Endodermal cell (in vitro differentiated cells): ENCODE measurements at regions not wholly inside any gene's neighbourhood (a gene's known extent, or its start where the extent isn't known, plus 50 kb on each side); places are given as distances from the start of the nearest gene placed in this dataset.

Source experiments
- DNase-seq: peaks from one replicate; pipeline ENCODE4 v3.0.0-alpha.2; 2017
- H3K27ac ChIP-seq: 2 replicates; pipeline ENCODE4 v1.5.1; 2013; ENCODE audit warnings: mild to moderate bottlenecking, low read depth, low read length, moderate library complexity
- H3K27me3 ChIP-seq: 2 replicates; pipeline ENCODE4 v1.6.1; 2013; ENCODE audit warnings: mild to moderate bottlenecking, low read length, moderate library complexity; ENCODE audit not compliant: insufficient read depth, control insufficient read depth, poor library complexity, severe bottlenecking
- H3K36me3 ChIP-seq: 2 replicates; pipeline ENCODE4 v1.7.0; 2013; ENCODE audit warnings: mild to moderate bottlenecking, low read length, moderate library complexity; ENCODE audit not compliant: control insufficient read depth, insufficient read depth
- H3K4me1 ChIP-seq: one replicate; pipeline ENCODE4 v1.7.0; 2013; ENCODE audit warnings: low read length; ENCODE audit not compliant: control insufficient read depth, insufficient read depth
- H3K4me3 ChIP-seq: 2 replicates; pipeline ENCODE4 v1.5.1; 2013; ENCODE audit warnings: mild to moderate bottlenecking, low read length, moderate library complexity
- H3K9ac ChIP-seq: 2 replicates; pipeline ENCODE4 v1.6.1; 2013; ENCODE audit warnings: mild to moderate bottlenecking, low read length, moderate library complexity; ENCODE audit not compliant: poor library complexity, severe bottlenecking; ENCODE audit errors: extremely low read depth
- H3K9me3 ChIP-seq: 2 replicates; pipeline ENCODE4 v1.6.1; 2013; ENCODE audit warnings: mild to moderate bottlenecking, low read length, moderate library complexity; ENCODE audit not compliant: control insufficient read depth
- H3K27ac Mint-ChIP-seq: 2 replicates; pipeline ENCODE4 v1.8.0; 2020; ENCODE audit warnings: mixed read lengths
- H3K27me3 Mint-ChIP-seq: 2 replicates; pipeline ENCODE4 v1.8.0; 2021; ENCODE audit warnings: mild to moderate bottlenecking, mixed read lengths; ENCODE audit not compliant: insufficient read depth
- H3K36me3 Mint-ChIP-seq: 2 replicates; pipeline ENCODE4 v1.8.0; 2020; ENCODE audit warnings: low read depth, mixed read lengths
- H3K4me1 Mint-ChIP-seq: 2 replicates; pipeline ENCODE4 v1.8.0; 2020; ENCODE audit warnings: mixed read lengths
- H3K4me3 Mint-ChIP-seq: 2 replicates; pipeline ENCODE4 v1.8.0; 2020; ENCODE audit warnings: mild to moderate bottlenecking, moderate library complexity, mixed read lengths
- H3K9me3 Mint-ChIP-seq: 2 replicates; pipeline ENCODE4 v1.8.0; 2020; ENCODE audit warnings: mild to moderate bottlenecking, mixed read lengths
- WGBS, 2 experiments: methylation state at CpG; one replicate each; pipeline versions ENCODE4 v1.1.5 to v1.1.7; 2013; ENCODE audit warnings: missing lambda C conversion rate in 2 of 2, mixed read lengths in 1 of 2; ENCODE audit not compliant: insufficient coverage in 1 of 2, insufficient read length in 1 of 2; 5-methylcytosine and 5-hydroxymethylcytosine counted together
- TF ChIP-seq, protein P1 (sequence below): fragments of 200-600 bp; sonication (generic); conservative IDR thresholded peaks from 2 replicates; pipeline ENCODE4 v1.5.0; 2021; ENCODE audit warnings: antibody characterized with exemption, mild to moderate bottlenecking

DNA sequence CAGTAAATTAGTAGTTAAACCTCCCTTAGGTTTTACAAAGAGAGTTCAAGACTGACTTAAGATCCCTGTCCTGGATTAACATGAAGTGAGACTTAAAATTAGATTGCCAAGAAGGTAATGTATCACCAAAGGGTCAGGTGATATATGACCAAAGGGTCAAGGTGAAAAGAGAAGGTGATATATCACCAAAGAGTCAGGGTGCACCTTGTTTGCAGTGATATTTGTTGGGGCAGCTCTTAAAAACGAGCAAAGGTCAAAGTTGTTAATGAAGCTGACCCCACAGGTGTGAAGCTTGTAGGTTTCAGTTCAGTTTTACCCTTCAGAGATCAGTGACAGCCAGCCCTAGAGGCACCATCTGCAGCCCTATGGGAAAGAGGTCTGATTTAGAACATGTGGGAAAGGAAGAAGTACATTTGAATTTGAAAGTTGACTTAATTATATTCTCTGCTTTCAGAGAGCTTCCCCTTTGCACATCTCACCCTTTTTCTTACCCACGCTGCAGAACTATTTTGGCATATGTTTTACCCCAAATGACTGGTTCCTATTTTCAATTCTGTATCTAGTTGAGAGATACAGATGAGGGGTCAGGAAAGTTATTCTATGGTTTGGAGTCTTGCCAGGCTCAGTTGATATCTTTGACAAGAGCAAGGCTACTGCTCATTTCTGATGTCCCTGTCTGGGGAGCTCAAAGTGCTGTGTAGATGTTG is 170.8 kb downstream of the S1PR1 start:
- Histone ChIP-seq H3K36me3 (no peaks in the 10 kb centered on the region), H3K27ac (no peak overlapping the region), H3K4me1 (no peaks in the 10 kb centered on the region), H3K9me3 (no peaks in the 10 kb centered on the region), H3K4me3 (no peak overlapping the region), H3K27me3 (peaks cover 22% of the 10 kb centered on the region), H3K9ac (no peak overlapping the region)
- H3K4me3 Mint-ChIP-seq: no peak overlapping the region
- no peaks in the 10 kb centered on the region for H3K9me3 Mint-ChIP-seq
- TF ChIP-seq, protein P1, sequence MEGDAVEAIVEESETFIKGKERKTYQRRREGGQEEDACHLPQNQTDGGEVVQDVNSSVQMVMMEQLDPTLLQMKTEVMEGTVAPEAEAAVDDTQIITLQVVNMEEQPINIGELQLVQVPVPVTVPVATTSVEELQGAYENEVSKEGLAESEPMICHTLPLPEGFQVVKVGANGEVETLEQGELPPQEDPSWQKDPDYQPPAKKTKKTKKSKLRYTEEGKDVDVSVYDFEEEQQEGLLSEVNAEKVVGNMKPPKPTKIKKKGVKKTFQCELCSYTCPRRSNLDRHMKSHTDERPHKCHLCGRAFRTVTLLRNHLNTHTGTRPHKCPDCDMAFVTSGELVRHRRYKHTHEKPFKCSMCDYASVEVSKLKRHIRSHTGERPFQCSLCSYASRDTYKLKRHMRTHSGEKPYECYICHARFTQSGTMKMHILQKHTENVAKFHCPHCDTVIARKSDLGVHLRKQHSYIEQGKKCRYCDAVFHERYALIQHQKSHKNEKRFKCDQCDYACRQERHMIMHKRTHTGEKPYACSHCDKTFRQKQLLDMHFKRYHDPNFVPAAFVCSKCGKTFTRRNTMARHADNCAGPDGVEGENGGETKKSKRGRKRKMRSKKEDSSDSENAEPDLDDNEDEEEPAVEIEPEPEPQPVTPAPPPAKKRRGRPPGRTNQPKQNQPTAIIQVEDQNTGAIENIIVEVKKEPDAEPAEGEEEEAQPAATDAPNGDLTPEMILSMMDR: no peak
- no peak for DNase-seq
- no peak overlapping the region for H3K27ac Mint-ChIP-seq
- H3K4me1 Mint-ChIP-seq: peaks cover 26% of the 10 kb centered on the region
- H3K36me3 Mint-ChIP-seq: no peaks in the 10 kb centered on the region
- no peaks in the 10 kb centered on the region for H3K27me3 Mint-ChIP-seq
- 57 to 86% methylated on average over 1 to 2 of the region's 2 CpGs for WGBS, 2 experiments

GRCh38 chr1:101408212-101409042 is 171.6 kb downstream of the S1PR1 start:
- DNase-seq: no peak
- Histone ChIP-seq H3K27me3 (peaks cover 22% of the 10 kb centered on the region), H3K9me3 (no peaks in the 10 kb centered on the region), H3K4me3 (no peak overlapping the region), H3K27ac (no peak overlapping the region), H3K9ac (no peak overlapping the region), H3K4me1 (no peaks in the 10 kb centered on the region), H3K36me3 (no peaks in the 10 kb centered on the region)
- peaks cover 30% of the 10 kb centered on the region for H3K4me1 Mint-ChIP-seq
- H3K36me3 Mint-ChIP-seq: no peaks in the 10 kb centered on the region
- H3K27ac Mint-ChIP-seq: no peak overlapping the region
- H3K4me3 Mint-ChIP-seq: no peak overlapping the region
- WGBS, 2 experiments: 85 to 100% methylated on average over 1 of the region's 1 CpG
- H3K27me3 Mint-ChIP-seq: no peaks in the 10 kb centered on the region
- no peaks in the 10 kb centered on the region for H3K9me3 Mint-ChIP-seq
- TF ChIP-seq, protein P1: no peak

DNA sequence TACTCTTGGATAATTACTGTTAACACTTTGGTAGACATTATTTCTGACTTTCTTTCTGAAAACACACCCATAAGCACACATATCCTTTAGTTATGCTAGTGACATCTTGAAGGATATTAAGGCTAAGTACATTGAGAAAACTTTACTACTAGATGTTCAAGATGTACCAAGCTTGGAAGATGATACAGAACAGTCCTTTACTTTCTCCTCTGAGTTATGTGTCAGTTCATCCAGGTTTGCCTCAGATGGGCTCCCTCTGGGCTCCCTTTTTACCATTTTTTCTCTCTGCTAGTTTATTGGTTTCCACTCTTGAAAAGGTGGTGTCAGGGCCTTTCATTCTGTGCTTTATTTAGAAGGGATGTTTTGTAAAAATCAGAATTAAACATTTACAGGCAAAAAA is 172.3 kb downstream of the S1PR1 start:
- no peaks in the 10 kb centered on the region for H3K9me3 ChIP-seq
- DNase-seq: no peak
- no peaks in the 10 kb centered on the region for H3K36me3 ChIP-seq
- Mint-ChIP-seq H3K4me1 (peaks cover 30% of the 10 kb centered on the region), H3K9me3 (no peaks in the 10 kb centered on the region), H3K27ac (no peak overlapping the region), H3K27me3 (peaks cover 3% of the 10 kb centered on the region), H3K36me3 (no peaks in the 10 kb centered on the region), H3K4me3 (no peak overlapping the region)
- TF ChIP-seq, protein P1: no peak
- peaks cover 29% of the 10 kb centered on the region for H3K27me3 ChIP-seq
- H3K4me3 ChIP-seq: no peak overlapping the region
- no peak overlapping the region for H3K27ac ChIP-seq
- no peaks in the 10 kb centered on the region for H3K4me1 ChIP-seq
- H3K9ac ChIP-seq: no peak overlapping the region
